AG09309 (cell line): ENCODE measurements at regions not wholly inside any gene's neighbourhood (a gene's known extent, or its start where the extent isn't known, plus 50 kb on each side); places are given as distances from the start of the nearest gene placed in this dataset.
"Not testable (repeated sequence)": the region's sequence is repeated elsewhere in the genome, so short reads cannot be mapped to it uniquely, and the experiment has no call there.

Experiments
- DNase-seq: peaks from one replicate; pipeline ENCODE4 v3.0.0-alpha.2; 2010; ENCODE audit warnings: low read depth
- H3K4me3 ChIP-seq: 2 replicates; pipeline ENCODE4 v1.5.1; 2011; ENCODE audit warnings: mild to moderate bottlenecking, low read depth, low read length, moderate library complexity; ENCODE audit not compliant: control insufficient read depth
- TF ChIP-seq, protein P1 (sequence below): IDR thresholded peaks from 2 replicates; pipeline ENCODE4 v1.5.1; 2011; ENCODE audit warnings: mild to moderate bottlenecking, low read depth, low read length, inconsistent platforms; ENCODE audit not compliant: insufficient read depth, control insufficient read depth; ENCODE audit errors: missing control alignments

GRCh38 chr1:55300975-55301374, 85.8 kb upstream of the USP24 start:
- no peak for DNase-seq
- H3K4me3 ChIP-seq: no peak overlapping the region
- TF ChIP-seq, protein P1, sequence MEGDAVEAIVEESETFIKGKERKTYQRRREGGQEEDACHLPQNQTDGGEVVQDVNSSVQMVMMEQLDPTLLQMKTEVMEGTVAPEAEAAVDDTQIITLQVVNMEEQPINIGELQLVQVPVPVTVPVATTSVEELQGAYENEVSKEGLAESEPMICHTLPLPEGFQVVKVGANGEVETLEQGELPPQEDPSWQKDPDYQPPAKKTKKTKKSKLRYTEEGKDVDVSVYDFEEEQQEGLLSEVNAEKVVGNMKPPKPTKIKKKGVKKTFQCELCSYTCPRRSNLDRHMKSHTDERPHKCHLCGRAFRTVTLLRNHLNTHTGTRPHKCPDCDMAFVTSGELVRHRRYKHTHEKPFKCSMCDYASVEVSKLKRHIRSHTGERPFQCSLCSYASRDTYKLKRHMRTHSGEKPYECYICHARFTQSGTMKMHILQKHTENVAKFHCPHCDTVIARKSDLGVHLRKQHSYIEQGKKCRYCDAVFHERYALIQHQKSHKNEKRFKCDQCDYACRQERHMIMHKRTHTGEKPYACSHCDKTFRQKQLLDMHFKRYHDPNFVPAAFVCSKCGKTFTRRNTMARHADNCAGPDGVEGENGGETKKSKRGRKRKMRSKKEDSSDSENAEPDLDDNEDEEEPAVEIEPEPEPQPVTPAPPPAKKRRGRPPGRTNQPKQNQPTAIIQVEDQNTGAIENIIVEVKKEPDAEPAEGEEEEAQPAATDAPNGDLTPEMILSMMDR: no peak

DNA sequence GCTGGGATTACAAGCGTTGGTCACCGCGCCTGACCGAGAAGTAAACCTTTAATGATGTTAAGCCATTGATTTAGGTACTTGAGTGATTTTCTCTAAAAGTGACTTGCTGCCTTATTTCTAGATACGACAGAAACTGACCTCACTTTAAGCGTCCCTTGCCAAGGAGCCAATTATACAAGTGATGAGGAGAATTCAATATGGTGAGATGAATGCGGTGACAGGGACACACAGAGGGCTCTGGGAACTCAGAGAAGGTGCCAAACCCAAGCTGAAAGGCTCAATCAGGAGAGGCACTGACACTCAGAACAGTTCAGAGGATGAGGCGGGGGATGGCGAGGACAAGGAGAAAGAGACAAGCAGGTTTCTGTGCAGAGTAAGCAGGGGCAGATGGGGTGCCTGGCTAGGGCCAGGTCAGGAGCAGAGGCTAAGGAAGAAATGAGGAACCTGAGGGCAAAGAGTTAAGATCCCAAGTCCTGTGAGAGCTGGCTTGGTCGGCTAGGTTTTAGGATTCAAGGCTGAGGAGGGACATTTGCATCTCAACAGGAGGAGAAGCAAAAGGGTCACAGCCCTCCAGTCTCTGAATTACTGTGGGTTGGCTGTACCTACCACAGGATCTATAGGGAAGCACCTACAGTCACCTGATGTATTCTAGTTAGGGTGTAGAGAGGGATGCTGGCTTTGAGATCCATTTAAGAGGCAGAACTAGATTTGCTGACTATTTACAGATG, 83.2 kb upstream of the USP24 start:
- TF ChIP-seq, protein P1: no peak
- DNase-seq: no peak
- no peak overlapping the region for H3K4me3 ChIP-seq

DNA sequence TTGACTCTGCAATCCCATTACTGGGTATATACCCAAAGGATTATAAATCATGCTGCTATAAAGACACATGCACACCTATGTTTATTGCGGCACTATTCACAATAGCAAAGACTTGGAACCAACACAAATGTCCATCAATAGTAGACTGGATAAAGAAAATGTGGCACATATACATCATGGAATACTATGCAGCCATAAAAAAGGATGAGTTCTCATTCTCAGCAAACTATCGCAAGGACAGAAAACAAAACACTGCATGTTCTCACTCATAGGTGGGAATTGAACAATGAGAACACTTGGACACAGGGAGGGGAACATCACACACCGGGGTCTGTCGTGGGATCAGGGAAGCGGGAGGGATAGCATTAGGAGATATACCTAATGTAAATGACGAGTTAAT, 81.1 kb upstream of the USP24 start:
- DNase-seq, H3K4me3 ChIP-seq: not testable (repeated sequence)

DNA sequence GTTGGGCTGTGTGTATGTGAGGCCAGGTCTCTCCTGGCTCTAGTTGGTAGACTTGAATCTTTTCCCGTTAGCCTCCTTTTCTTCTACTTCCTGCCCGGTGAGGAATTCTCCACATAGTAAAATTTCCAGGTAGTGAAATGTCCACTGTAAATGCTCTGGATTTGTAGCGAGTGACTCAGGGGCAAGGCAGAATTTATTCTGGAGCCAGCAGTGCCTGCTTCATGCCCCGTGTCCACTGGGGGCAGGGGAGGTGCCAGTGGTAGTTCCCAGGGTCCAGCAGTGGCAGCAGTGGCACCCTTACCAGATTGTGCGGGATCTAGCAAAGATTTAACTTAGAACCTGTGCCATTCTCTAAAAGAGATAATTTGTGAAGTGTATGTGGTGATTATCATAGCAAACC, 74.5 kb upstream of the USP24 start:
- TF ChIP-seq, protein P1: no peak
- no peak for DNase-seq

DNA sequence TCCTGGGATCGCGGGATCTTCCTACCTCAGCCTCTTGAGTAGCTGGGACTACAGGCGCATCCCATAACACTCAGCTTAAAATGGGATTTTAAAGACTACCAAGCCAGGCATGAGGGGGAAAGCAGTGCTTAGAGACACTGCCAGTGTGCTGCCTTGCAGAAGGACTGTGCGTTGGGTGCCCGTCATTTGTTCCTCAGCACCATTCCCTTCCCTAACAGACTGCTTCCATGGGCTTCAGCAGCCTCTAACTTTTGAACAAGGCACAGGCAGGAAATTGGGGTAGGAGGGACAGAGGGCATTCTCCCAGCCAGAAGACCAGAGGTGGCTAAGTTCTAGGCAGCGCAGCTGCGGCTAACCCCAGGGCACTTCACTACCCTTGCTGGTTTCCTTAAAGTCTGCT, 73.9 kb upstream of the USP24 start:
- DNase-seq: no peak
- TF ChIP-seq, protein P1: no peak
- no peak overlapping the region for H3K4me3 ChIP-seq

More for the DNA sequence above, 74.5 kb upstream of the USP24 start:
- H3K4me3 ChIP-seq: no peak overlapping the region

- DNase-seq: no peak
- H3K4me3 ChIP-seq: no peak overlapping the region
- TF ChIP-seq, protein P1: no peak
Observed at GRCh38 chr1:55288245-55288644, 73.1 kb upstream of the USP24 start.

DNA sequence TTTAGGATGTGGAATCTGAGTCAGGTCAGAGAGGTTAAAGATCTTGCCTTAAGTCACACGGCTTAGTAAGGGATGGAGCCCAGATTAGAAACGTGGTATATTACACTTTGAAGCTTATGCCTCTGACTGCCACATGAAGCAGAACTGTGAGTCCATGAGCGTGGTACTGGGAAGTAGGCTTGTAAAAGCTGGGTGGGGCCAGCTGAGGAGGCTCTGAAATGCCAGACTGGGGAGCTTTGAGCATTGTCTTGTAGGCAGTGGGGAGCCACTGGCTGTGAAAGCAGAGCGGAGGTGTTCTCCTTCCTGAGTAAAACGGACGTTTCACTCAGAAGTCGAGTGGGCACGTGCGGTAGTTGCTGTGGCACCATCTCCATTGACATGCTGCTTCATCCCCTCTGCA, 72.6 kb upstream of the USP24 start:
- TF ChIP-seq, protein P1: no peak
- no peak overlapping the region for H3K4me3 ChIP-seq
- DNase-seq: no peak
